ENCODE measurements at regions not wholly inside any gene's neighbourhood (a gene's known extent, or its start where the extent isn't known, plus 50 kb on each side); places are given as distances from the start of the nearest gene placed in this dataset.

DNA sequence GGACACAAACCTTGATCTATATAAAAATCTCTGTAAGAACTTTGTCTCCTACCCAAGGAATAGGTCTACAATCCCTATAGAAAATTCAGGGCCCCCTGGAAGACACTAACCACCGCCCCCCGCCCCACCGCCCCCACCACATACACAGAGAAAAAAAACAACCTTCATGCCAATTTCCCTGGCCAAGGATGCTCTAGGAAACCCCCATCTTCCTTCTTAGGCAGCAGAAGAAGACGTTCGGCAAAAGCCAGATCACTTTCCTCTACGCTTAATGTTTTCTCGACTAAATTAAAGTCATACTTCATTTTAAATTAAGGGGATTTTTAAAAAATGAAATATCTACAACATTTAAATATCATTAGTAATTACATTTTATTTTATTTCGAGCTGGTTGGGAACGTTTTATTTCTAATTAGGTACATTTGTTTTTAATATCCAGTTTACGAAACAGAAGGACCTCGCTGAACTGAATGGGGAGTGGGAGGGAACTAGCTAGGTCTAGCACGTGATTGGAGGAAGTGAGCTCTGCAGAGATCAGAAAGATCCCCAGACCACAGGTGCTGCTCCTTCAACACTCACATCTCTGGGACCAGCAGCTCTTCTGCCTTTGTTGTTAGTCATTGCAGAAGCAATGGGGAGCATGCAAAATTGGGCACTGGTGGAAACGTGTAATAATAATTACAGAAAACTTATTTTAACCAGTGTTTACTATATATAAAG lies 472.3 kb downstream of the MN1 start:
- Histone ChIP-seq H3K23me2 (ENCODE audit: insufficient read length, low read depth, low read length, poor library complexity, severe bottlenecking) (no peaks in the 10 kb centered on the region), H2BK5ac (ENCODE audit: insufficient read length, low read length) (no peak overlapping the region), H3K4me1 (ENCODE audit: insufficient read depth, low read length) (no peaks in the 10 kb centered on the region), H2BK120ac (ENCODE audit: low read depth, low read length, poor library complexity, severe bottlenecking) (no peak overlapping the region), H3K79me1 (ENCODE audit: insufficient read depth, low read depth, low read length, poor library complexity, severe bottlenecking) (no peaks in the 10 kb centered on the region), H3K18ac (ENCODE audit: insufficient read length, low read depth, low read length) (no peak overlapping the region), H2BK15ac (ENCODE audit: low read depth, low read length) (no peak overlapping the region), H4K8ac (replicated peaks; ENCODE audit: insufficient read length, low read depth, low read length) (no peak overlapping the region), H3K27me3 (ENCODE audit: insufficient read depth, low read length) (no peaks in the 10 kb centered on the region), H4K5ac (ENCODE audit: insufficient read length, low read depth, low read length) (no peak overlapping the region), H2AFZ (ENCODE audit: low read length) (no peak overlapping the region), H3K27ac (ENCODE audit: insufficient read length, low read depth, low read length) (no peak overlapping the region), H4K91ac (ENCODE audit: insufficient read length, low read depth, low read length) (no peak overlapping the region), H3K79me2 (ENCODE audit: insufficient read depth, low read length) (no peaks in the 10 kb centered on the region), H3T11ph (ENCODE audit: low read length) (no peak overlapping the region), H3K4me2 (ENCODE audit: insufficient read depth, insufficient read length, low read length) (no peak overlapping the region), H3K4ac (ENCODE audit: low read depth, low read length) (no peak overlapping the region), H3K14ac (ENCODE audit: insufficient read depth, low read length) (no peak overlapping the region), H2BK20ac (ENCODE audit: low read depth, low read length, poor library complexity, severe bottlenecking) (no peak overlapping the region), H3K9me3 (ENCODE audit: control insufficient read depth, low read depth, low read length) (no peaks in the 10 kb centered on the region), H2BK12ac (ENCODE audit: insufficient read length, low read depth, low read length) (no peak overlapping the region), H3K56ac (ENCODE audit: insufficient read length, low read depth, low read length) (no peak overlapping the region), H3K23ac (ENCODE audit: insufficient read length, low read depth, low read length) (no peak overlapping the region), H3K9ac (ENCODE audit: extremely low read depth, insufficient read length, low read length) (no peak overlapping the region), H2AK5ac (ENCODE audit: insufficient read length, low read length) (no peak overlapping the region), H4K20me1 (ENCODE audit: control insufficient read depth, insufficient read depth, insufficient read length) (no peaks in the 10 kb centered on the region)
- Mint-ChIP-seq H3K9me3 (no peaks in the 10 kb centered on the region), H3K4me1 (peaks cover 15 to 23% of the 10 kb centered on the region in 2 experiments), H3K27me3 (ENCODE audit: low read depth) (peaks cover 32% of the 10 kb centered on the region), H3K4me3 (peak overlapping the region in 1 of 2 experiments; percentile 62; a peak in 4 of 5 replicates), H3K27ac (no peak overlapping the region), H3K36me3 (ENCODE audit: insufficient read depth in 1 of 3, low read depth in 3 of 3) (no peaks in the 10 kb centered on the region)
- WGBS (ENCODE audit: extremely low coverage, insufficient read length, low lambda C conversion rate): no CpG with 5 or more reads among the region's 13 CpGs
- peak; percentile 57 for DNase-seq
- TF ChIP-seq, protein P1, sequence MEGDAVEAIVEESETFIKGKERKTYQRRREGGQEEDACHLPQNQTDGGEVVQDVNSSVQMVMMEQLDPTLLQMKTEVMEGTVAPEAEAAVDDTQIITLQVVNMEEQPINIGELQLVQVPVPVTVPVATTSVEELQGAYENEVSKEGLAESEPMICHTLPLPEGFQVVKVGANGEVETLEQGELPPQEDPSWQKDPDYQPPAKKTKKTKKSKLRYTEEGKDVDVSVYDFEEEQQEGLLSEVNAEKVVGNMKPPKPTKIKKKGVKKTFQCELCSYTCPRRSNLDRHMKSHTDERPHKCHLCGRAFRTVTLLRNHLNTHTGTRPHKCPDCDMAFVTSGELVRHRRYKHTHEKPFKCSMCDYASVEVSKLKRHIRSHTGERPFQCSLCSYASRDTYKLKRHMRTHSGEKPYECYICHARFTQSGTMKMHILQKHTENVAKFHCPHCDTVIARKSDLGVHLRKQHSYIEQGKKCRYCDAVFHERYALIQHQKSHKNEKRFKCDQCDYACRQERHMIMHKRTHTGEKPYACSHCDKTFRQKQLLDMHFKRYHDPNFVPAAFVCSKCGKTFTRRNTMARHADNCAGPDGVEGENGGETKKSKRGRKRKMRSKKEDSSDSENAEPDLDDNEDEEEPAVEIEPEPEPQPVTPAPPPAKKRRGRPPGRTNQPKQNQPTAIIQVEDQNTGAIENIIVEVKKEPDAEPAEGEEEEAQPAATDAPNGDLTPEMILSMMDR (conservative IDR thresholded peaks at IDR 0.05): no peak
